GM12878 (cell line): ENCODE measurements at regions not wholly inside any gene's neighbourhood (a gene's known extent, or its start where the extent isn't known, plus 50 kb on each side); places are given as distances from the start of the nearest gene placed in this dataset.

Experiments
- ATAC-seq: fragments of 200-7000 bp; cut with Tn5 transposase; 3 replicates; pipeline ENCODE4 v1.9.1; 2020; ENCODE audit warnings: mild to moderate bottlenecking, moderate library complexity
- BruUV-seq: library from RNA; stranded (reverse); fragments of 400-500 nt; replicated peaks from 2 replicates; lab custom pipeline; 2021; lab: Mats Ljungman, UMichigan
- CTCF ChIA-PET: fragments of 300-600 bp; sonication (Branson Sonifier 250); formaldehyde crosslinking; extraction: SDS; loops from one replicate; lab custom pipeline; 2021; ENCODE audit warnings: inconsistent platforms; lab: Yijun Ruan, JAX
- POLR2A ChIA-PET: fragments of 350-600 bp; formaldehyde crosslinking; extraction: SDS; loops from one replicate; lab custom pipeline; 2021; ENCODE audit warnings: inconsistent platforms; lab: Charles Lee
- RAD21 ChIA-PET: fragments of 300-600 bp; sonication (Branson Sonifier 250); formaldehyde crosslinking; loops from one replicate; lab custom pipeline; 2023; ENCODE audit warnings: antibody characterized with exemption; ENCODE audit not compliant: unreplicated experiment; lab: Charles Lee
- SMC1A ChIA-PET: fragments of 300-600 bp; sonication (Branson Sonifier 250); formaldehyde crosslinking; loops from one replicate; lab custom pipeline; 2023; ENCODE audit not compliant: unreplicated experiment, uncharacterized antibody; lab: Charles Lee
- DNase-seq: peaks from one replicate; pipeline ENCODE4 v3.0.0-alpha.2; 2011; ENCODE audit warnings: low read depth, low spot score
- FAIRE-seq: peaks from 3 replicates; lab custom pipeline; 2011; peaks lifted over from hg19 to GRCh38; lab: Jason Lieb, UNC
- H2AFZ ChIP-seq: 2 replicates; pipeline ENCODE4 v1.6.0; 2011; ENCODE audit warnings: low read depth, low read length, control low read depth; ENCODE audit not compliant: control insufficient read depth
- H3K27ac ChIP-seq: 2 replicates; pipeline ENCODE4 v1.5.1; 2011; ENCODE audit warnings: control low read depth; ENCODE audit not compliant: control insufficient read depth, insufficient read depth
- H3K27me3 ChIP-seq, 2 experiments: replicated peaks in 1 of 2; 2 replicates each; pipeline versions ENCODE4 v1.6.0 to v1.6.1; 2011; ENCODE audit warnings: low read length in 1 of 2; ENCODE audit not compliant: control insufficient read depth in 2 of 2, insufficient read depth in 2 of 2
- H3K36me3 ChIP-seq, 2 experiments: 2 replicates each; pipeline ENCODE4 v1.5.1; 2011; ENCODE audit warnings: low read length in 1 of 2; ENCODE audit not compliant: control insufficient read depth in 2 of 2, insufficient read depth in 2 of 2
- H3K4me1 ChIP-seq: 2 replicates; pipeline ENCODE4 v1.6.1; 2011; ENCODE audit warnings: mild to moderate bottlenecking, low read length, moderate library complexity, mixed read lengths; ENCODE audit not compliant: control insufficient read depth, insufficient read depth
- H3K4me2 ChIP-seq: 2 replicates; pipeline ENCODE4 v1.6.0; 2011; ENCODE audit warnings: control low read depth; ENCODE audit not compliant: control insufficient read depth, insufficient read depth
- H3K4me3 ChIP-seq: fragments of 200-600 bp; sonication (generic); 2 replicates; pipeline ENCODE4 v1.5.1; 2016
- H3K79me2 ChIP-seq: 2 replicates; pipeline ENCODE4 v1.6.0; 2011; ENCODE audit warnings: low read length; ENCODE audit not compliant: control insufficient read depth, insufficient read depth
- H3K9ac ChIP-seq: 2 replicates; pipeline ENCODE4 v1.8.0; 2011; ENCODE audit warnings: low read length, control low read depth, mixed read lengths; ENCODE audit not compliant: control insufficient read depth, insufficient read depth
- H3K9me3 ChIP-seq: replicated peaks from 3 replicates; pipeline ENCODE4 v1.5.1; 2011; ENCODE audit warnings: mild to moderate bottlenecking, low read length; ENCODE audit not compliant: control insufficient read depth, insufficient read depth
- H4K20me1 ChIP-seq: 2 replicates; pipeline ENCODE4 v1.6.0; 2011; ENCODE audit not compliant: control insufficient read depth, insufficient read depth
- ASH2L ChIP-seq: fragments of 300-600, 200-600 bp; sonication (generic); IDR thresholded peaks from 2 replicates; pipeline ENCODE4 v1.6.1; 2017; ENCODE audit warnings: low read depth, mild to moderate bottlenecking, borderline replicate concordance
- BCL3 ChIP-seq: IDR thresholded peaks from 2 replicates; pipeline ENCODE4 v1.6.1; 2011; ENCODE audit warnings: borderline replicate concordance, low read depth, mild to moderate bottlenecking, moderate library complexity, low read length; ENCODE audit not compliant: insufficient read depth, poor library complexity, severe bottlenecking
- CBX5 ChIP-seq: sonication (generic); IDR thresholded peaks from 2 replicates; pipeline ENCODE4 v1.6.1; 2016; ENCODE audit warnings: low read depth, moderate library complexity, mild to moderate bottlenecking, inconsistent platforms
- CHD1 ChIP-seq: IDR thresholded peaks from 2 replicates; pipeline ENCODE4 v1.6.1; 2012; ENCODE audit warnings: low read depth, low read length, improper control_type of control experiment
- CHD2 ChIP-seq: IDR thresholded peaks from 2 replicates; pipeline ENCODE4 v1.6.1; 2011; ENCODE audit warnings: low read depth, low read length, improper control_type of control experiment, borderline replicate concordance
- DPF2 ChIP-seq: fragments of 450-650 bp; IDR thresholded peaks from 2 replicates; pipeline ENCODE4 v1.6.1; 2017; ENCODE audit warnings: mild to moderate bottlenecking
- HDAC6 ChIP-seq: fragments of 200-600 bp; sonication (generic); IDR thresholded peaks from one replicate; pipeline ENCODE4 v1.8.0; 2017; ENCODE audit warnings: antibody characterized with exemption; ENCODE audit not compliant: unreplicated experiment
- LARP7 ChIP-seq: fragments of 450-650 bp; IDR thresholded peaks from 2 replicates; pipeline ENCODE4 v1.6.1; 2017; ENCODE audit warnings: mild to moderate bottlenecking
- NFYA ChIP-seq: IDR thresholded peaks from 2 replicates; pipeline ENCODE4 v1.6.1; 2011; ENCODE audit warnings: low read depth, mild to moderate bottlenecking, low read length, improper control_type of control experiment, borderline replicate concordance
- NKRF ChIP-seq: fragments of 450-650 bp; conservative IDR thresholded peaks from 2 replicates; pipeline ENCODE4 v1.6.1; 2017; ENCODE audit warnings: mild to moderate bottlenecking, moderate library complexity
- REST ChIP-seq: IDR thresholded peaks from 2 replicates; pipeline ENCODE4 v1.6.1; 2012; ENCODE audit warnings: mild to moderate bottlenecking, low read depth, low read length
- SMARCA5 ChIP-seq: fragments of 450-650 bp; IDR thresholded peaks from 2 replicates; pipeline ENCODE4 v1.6.1; 2017; ENCODE audit warnings: mild to moderate bottlenecking
- SPI1 ChIP-seq: IDR thresholded peaks from 2 replicates; pipeline ENCODE4 v1.6.1; 2011; ENCODE audit warnings: low read depth, mild to moderate bottlenecking, low read length, moderate library complexity, borderline replicate concordance; ENCODE audit not compliant: insufficient read depth
- TBL1XR1 ChIP-seq: IDR thresholded peaks from 2 replicates; pipeline ENCODE4 v1.6.1; 2012; ENCODE audit warnings: low read depth, low read length, improper control_type of control experiment
- TCF3 ChIP-seq: IDR thresholded peaks from 2 replicates; pipeline ENCODE4 v1.6.1; 2012; ENCODE audit warnings: low read depth, mild to moderate bottlenecking, low read length, borderline replicate concordance; ENCODE audit not compliant: insufficient read depth
- WGBS: methylation state at CpG from one replicate; pipeline ENCODE4 v1.1.6; 2016; ENCODE audit warnings: low lambda C conversion rate; ENCODE audit not compliant: insufficient replicate concordance, insufficient coverage; ENCODE audit errors: missing lambda C conversion rate; 5-methylcytosine and 5-hydroxymethylcytosine counted together
- in situ Hi-C: fragments of 300-500 bp; cut with MboI; formaldehyde crosslinking; loops from 9 replicates; pipeline ENCODE4 v1.14.3; 2018; ENCODE audit warnings: mixed read lengths
- intact Hi-C: fragments of 100-400 bp; cut with micrococcal nuclease; formaldehyde crosslinking; loops from one replicate; pipeline ENCODE4 v1.14.2; 2022; ENCODE audit not compliant: unreplicated experiment

GRCh38 chr2:145563741-145564615, 1044.1 kb upstream of the ZEB2 start:
- TF ChIP-seq LARP7 = no peak
- TF ChIP-seq REST = no peak
- no peak for TF ChIP-seq BCL3
- no peak for TF ChIP-seq SPI1
- no peak for TF ChIP-seq TCF3
- TF ChIP-seq NKRF = no peak
- TF ChIP-seq HDAC6 = no peak
- no peak for TF ChIP-seq SMARCA5
- TF ChIP-seq TBL1XR1 = no peak
- no peak for TF ChIP-seq DPF2
- no peak for TF ChIP-seq CBX5
- no peak for TF ChIP-seq CHD1
- no peak for TF ChIP-seq CHD2
- no peak for TF ChIP-seq ASH2L
- TF ChIP-seq NFYA = no peak
- TF ChIP-seq, all 136 proteins: peak for 0
- ChIA-PET POLR2A (no interaction called here), RAD21 (no interaction called here), SMC1A (interaction anchor here (0.5 to 1.0 kb wide), 3 partner anchors 129 to 959 kb away, joined by 3 read pairs; no protein-coding TSS in a partner anchor), CTCF (no interaction called here)
- FAIRE-seq = no peak
- WGBS = 39% methylated on average over 7 of the region's 7 CpGs
- Histone ChIP-seq H3K27ac (no peak overlapping the region), H3K9ac (no peak overlapping the region), H3K4me3 (no peak overlapping the region), H3K36me3 (no peaks in the 10 kb centered on the region), H3K4me2 (no peak overlapping the region), H3K79me2 (no peaks in the 10 kb centered on the region), H2AFZ (peak overlapping the region; percentile 15), H3K9me3 (no peaks in the 10 kb centered on the region), H3K27me3 (no peaks in the 10 kb centered on the region), H4K20me1 (no peaks in the 10 kb centered on the region), H3K4me1 (no peaks in the 10 kb centered on the region)
- intact Hi-C loops (no loop called here), in situ Hi-C loops (no loop called here)
- DNase-seq = no peak
- no TSS peak for BruUV-seq
- ATAC-seq = no peak
